ENCODE measurements at regions not wholly inside any gene's neighbourhood (a gene's known extent, or its start where the extent isn't known, plus 50 kb on each side); places are given as distances from the start of the nearest gene placed in this dataset.

- H3K4me3 ChIP-seq = no peak overlapping the region
- no peak overlapping the region for H3K27ac ChIP-seq (ENCODE audit: control insufficient read depth, insufficient read depth)
- FAIRE-seq (no peak), DNase-seq (ENCODE audit: low read depth, low spot score) (no peak), ATAC-seq (no peak)
- RAD21 ChIA-PET (ENCODE audit: unreplicated experiment) = no interaction called here
- no peak overlapping the region for H3K9ac ChIP-seq (ENCODE audit: control insufficient read depth, insufficient read depth, low read length)
- no peaks in the 10 kb centered on the region for H3K4me1 ChIP-seq (ENCODE audit: control insufficient read depth, insufficient read depth, low read length)
- SMC1A ChIA-PET (ENCODE audit: uncharacterized antibody, unreplicated experiment) = no interaction called here
- no peaks in the 10 kb centered on the region for H3K36me3 ChIP-seq (ENCODE audit: control insufficient read depth in 2 of 2, insufficient read depth in 2 of 2, low read length in 1 of 2)
- no peak overlapping the region for H3K4me2 ChIP-seq (ENCODE audit: control insufficient read depth, insufficient read depth)
- H3K9me3 ChIP-seq (replicated peaks; ENCODE audit: control insufficient read depth, insufficient read depth, low read length) = no peaks in the 10 kb centered on the region
- no peaks in the 10 kb centered on the region for H3K79me2 ChIP-seq (ENCODE audit: control insufficient read depth, insufficient read depth, low read length)
- CTCF ChIA-PET = no interaction called here
- in situ Hi-C loops (cut with MboI) (no loop called here), intact Hi-C loops (cut with micrococcal nuclease; ENCODE audit: unreplicated experiment) (no loop called here)
- no peak overlapping the region for H2AFZ ChIP-seq (ENCODE audit: control insufficient read depth, low read depth, low read length)
- POLR2A ChIA-PET = no interaction called here
- H3K27me3 ChIP-seq (replicated peaks in 1 of 2; ENCODE audit: control insufficient read depth in 2 of 2, insufficient read depth in 2 of 2, low read length in 1 of 2) = no peaks in the 10 kb centered on the region
- H4K20me1 ChIP-seq (ENCODE audit: control insufficient read depth, insufficient read depth) = no peaks in the 10 kb centered on the region
- WGBS (ENCODE audit: insufficient coverage, insufficient replicate concordance, low lambda C conversion rate, missing lambda C conversion rate) = 0% methylated on average over 3 of the region's 3 CpGs
- no TSS peak for BruUV-seq (replicated peaks)
- TF ChIP-seq JUNB (IDR thresholded peaks at IDR 0.05) (no peak), PRDM15 (CRISPR knock-in tag; IDR thresholded peaks at IDR 0.05) (no peak), ATF3 (IDR thresholded peaks at IDR 0.05; ENCODE audit: borderline replicate concordance, extremely low read depth, low read depth, low read length) (no peak), E2F8 (IDR thresholded peaks at IDR 0.05; ENCODE audit: low read depth, partially characterized antibody) (no peak), ZBTB11 (CRISPR knock-in tag; IDR thresholded peaks at IDR 0.05) (no peak), EGR1 (IDR thresholded peaks at IDR 0.05; ENCODE audit: borderline replicate concordance in 1 of 2, low read depth in 2 of 2, low read length in 2 of 2) (no peak), EED (IDR thresholded peaks at IDR 0.05; ENCODE audit: low read depth) (no peak), NR2C1 (IDR thresholded peaks at IDR 0.05) (no peak), BCL11A (IDR thresholded peaks at IDR 0.05; ENCODE audit: low read depth, low read length) (no peak), NBN (IDR thresholded peaks at IDR 0.05) (no peak), ZNF24 (IDR thresholded peaks at IDR 0.05) (no peak), WRNIP1 (IDR thresholded peaks at IDR 0.05; ENCODE audit: borderline replicate concordance, low read depth, low read length) (no peak), TCF3 (IDR thresholded peaks at IDR 0.05; ENCODE audit: borderline replicate concordance, insufficient read depth, low read depth, low read length) (no peak)
- TF ChIP-seq, protein P1, sequence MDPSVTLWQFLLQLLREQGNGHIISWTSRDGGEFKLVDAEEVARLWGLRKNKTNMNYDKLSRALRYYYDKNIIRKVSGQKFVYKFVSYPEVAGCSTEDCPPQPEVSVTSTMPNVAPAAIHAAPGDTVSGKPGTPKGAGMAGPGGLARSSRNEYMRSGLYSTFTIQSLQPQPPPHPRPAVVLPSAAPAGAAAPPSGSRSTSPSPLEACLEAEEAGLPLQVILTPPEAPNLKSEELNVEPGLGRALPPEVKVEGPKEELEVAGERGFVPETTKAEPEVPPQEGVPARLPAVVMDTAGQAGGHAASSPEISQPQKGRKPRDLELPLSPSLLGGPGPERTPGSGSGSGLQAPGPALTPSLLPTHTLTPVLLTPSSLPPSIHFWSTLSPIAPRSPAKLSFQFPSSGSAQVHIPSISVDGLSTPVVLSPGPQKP (IDR thresholded peaks at IDR 0.05; ENCODE audit: low read depth, low read length) = no peak
Observed at GRCh38 chr15:47410247-47410646, 307.1 kb upstream of the SEMA6D start.

Measured in GM12878 (cell line).